HG03432 (cell line): ENCODE measurements at regions not wholly inside any gene's neighbourhood (a gene's known extent, or its start where the extent isn't known, plus 50 kb on each side); places are given as distances from the start of the nearest gene placed in this dataset.

Source experiments
- ATAC-seq: cut with Tn5 transposase; IDR thresholded peaks from one replicate; pipeline ENCODE4 v1.9.1; 2021; ENCODE audit warnings: mild to moderate bottlenecking, moderate library complexity; ENCODE audit not compliant: unreplicated experiment

GRCh38 chr4:135238940-135239339 lies 1037.4 kb upstream of the PABPC4L start:
- no peak for ATAC-seq

GRCh38 chr4:135236048-135236447 lies 1034.5 kb upstream of the PABPC4L start:
- ATAC-seq: no peak

- ATAC-seq: no peak
Measured at GRCh38 chr4:135227842-135228241, 1026.3 kb upstream of the PABPC4L start.

GRCh38 chr4:135225551-135225950 lies 1024.0 kb upstream of the PABPC4L start:
- ATAC-seq: no peak

- no peak for ATAC-seq
Measured at GRCh38 chr4:135210341-135210740, 1008.8 kb upstream of the PABPC4L start.

- ATAC-seq: no peak
Measured at GRCh38 chr4:135207531-135207930, 1005.9 kb upstream of the PABPC4L start.

GRCh38 chr4:135204311-135204710 lies 1002.7 kb upstream of the PABPC4L start:
- no peak for ATAC-seq

- no peak for ATAC-seq
Measured at GRCh38 chr4:135201081-135201480, 999.5 kb upstream of the PABPC4L start.

- no peak for ATAC-seq
Measured at GRCh38 chr4:135197641-135198040, 996.1 kb upstream of the PABPC4L start.

GRCh38 chr4:135194477-135194876 lies 992.9 kb upstream of the PABPC4L start:
- no peak for ATAC-seq

- ATAC-seq: no peak
Measured at GRCh38 chr4:135192751-135193535, 991.4 kb upstream of the PABPC4L start.

- no peak for ATAC-seq
Measured at GRCh38 chr4:135191596-135191995, 990.0 kb upstream of the PABPC4L start.

GRCh38 chr4:135186002-135186401 lies 984.4 kb upstream of the PABPC4L start:
- ATAC-seq: no peak

- no peak for ATAC-seq
Measured at GRCh38 chr4:135185256-135185655, 983.7 kb upstream of the PABPC4L start.

- ATAC-seq: no peak
Measured at GRCh38 chr4:135184715-135185114, 983.1 kb upstream of the PABPC4L start.

- ATAC-seq: no peak
Measured at GRCh38 chr4:135177321-135177720, 975.7 kb upstream of the PABPC4L start.

GRCh38 chr4:135166661-135167060 lies 965.1 kb upstream of the PABPC4L start:
- ATAC-seq: no peak

- ATAC-seq: no peak
Measured at GRCh38 chr4:135164601-135165000, 963.0 kb upstream of the PABPC4L start.

GRCh38 chr4:135144498-135144897 lies 942.9 kb upstream of the PABPC4L start:
- ATAC-seq: no peak

GRCh38 chr4:135124196-135124595 lies 922.6 kb upstream of the PABPC4L start:
- ATAC-seq: no peak

GRCh38 chr4:135123632-135124031 lies 922.0 kb upstream of the PABPC4L start:
- ATAC-seq: no peak

GRCh38 chr4:135122457-135122856 lies 920.9 kb upstream of the PABPC4L start:
- ATAC-seq: no peak

GRCh38 chr4:135120195-135120594 lies 918.6 kb upstream of the PABPC4L start:
- no peak for ATAC-seq
